ENCODE measurements at regions not wholly inside any gene's neighbourhood (a gene's known extent, or its start where the extent isn't known, plus 50 kb on each side); places are given as distances from the start of the nearest gene placed in this dataset. TPM values are rescaled to one million over a fixed set of nuclear protein-coding genes. Genes with fewer than 3 reads are reported as not detected.
A peak's percentile ranks its signal among the peaks of the same experiment; 100 is the strongest.

GRCh38 chr14:76919431-76920330 lies 93.5 kb downstream of the LRRC74A start:
- intact Hi-C loops (cut with micrococcal nuclease): no loop called here
- peaks cover 0 to 4% (median 0%) of the 10 kb centered on the region in 3 donors for H3K9me3 ChIP-seq (ENCODE audit: control extremely low read depth in 1 of 3, control insufficient read depth in 2 of 3, insufficient read depth in 1 of 3, low read length in 2 of 3)
- Mint-ChIP-seq H3K27ac (peak overlapping the region; percentile 32), H3K27me3 (peaks cover 22% of the 10 kb centered on the region), H3K4me3 (no peak overlapping the region), H3K9me3 (ENCODE audit: insufficient read depth) (no peaks in the 10 kb centered on the region), H3K4me1 (peaks cover 20% of the 10 kb centered on the region)
- POLR2A ChIA-PET: interaction anchor here (0.6 to 1.8 kb wide), 2 partner anchors 15 to 108 kb away, joined by 6 read pairs; no protein-coding TSS in a partner anchor
- peak; percentile 27 for DNase-seq
- ATAC-seq (ENCODE audit: low read depth): no peak
- H4K20me1 ChIP-seq (ENCODE audit: control insufficient read depth, insufficient read depth, low read length, poor library complexity, severe bottlenecking): no peaks in the 10 kb centered on the region
- H2AFZ ChIP-seq (ENCODE audit: insufficient read depth, low read depth, low read length, poor library complexity, severe bottlenecking): peak overlapping the region; percentile 29
- no peak overlapping the region for H3K9ac ChIP-seq (ENCODE audit: low read length)
- H3K4me1 ChIP-seq (ENCODE audit: control insufficient read depth in 2 of 2, insufficient read depth in 2 of 2, low read length in 2 of 2): peaks cover 24 to 25% of the 10 kb centered on the region in 2 donors
- no peaks in the 10 kb centered on the region for H3K36me3 ChIP-seq (replicated peaks in 1 of 2; ENCODE audit: control extremely low read depth in 1 of 2, control insufficient read depth in 1 of 2, extremely low read depth in 1 of 2, insufficient read depth in 2 of 2, low read length in 1 of 2)
- TF ChIP-seq CTCF (IDR thresholded peaks at IDR 0.05) (no peak), EZH2 (IDR thresholded peaks at IDR 0.05; ENCODE audit: borderline replicate concordance, insufficient read depth, low read depth, low read length, poor library complexity, severe bottlenecking) (no peak)
- CTCF ChIA-PET: interaction anchor here (0.7 to 15.6 kb wide), 12 partner anchors 8 to 176 kb away, joined by 3 to 267 read pairs (median 4); no protein-coding TSS in a partner anchor
- H3K4me2 ChIP-seq (replicated peaks; ENCODE audit: low read depth, low read length, poor library complexity, severe bottlenecking): peak overlapping the region; percentile 46
- H3K79me2 ChIP-seq (ENCODE audit: control insufficient read depth, insufficient read depth, low read length): no peaks in the 10 kb centered on the region
- no peak overlapping the region for H3K27ac ChIP-seq (ENCODE audit: low read length in 2 of 2)
- peak overlapping the region in 1 of 5 experiments; percentile 27 for H3K4me3 ChIP-seq (ENCODE audit: control extremely low read depth in 1 of 5, extremely low read depth in 1 of 5, insufficient read depth in 1 of 5, low read depth in 2 of 5, low read length in 4 of 5)
- 25% methylated on average over 15 of the region's 21 CpGs for WGBS (ENCODE audit: insufficient coverage)
- H3K27me3 ChIP-seq (replicated peaks in 1 of 4; ENCODE audit: control extremely low read depth in 1 of 4, control insufficient read depth in 3 of 4, insufficient read depth in 4 of 4, low read length in 3 of 4): peaks cover 0 to 34% (median 5%) of the 10 kb centered on the region in 4 experiments

Small RNAs in the stretch of these regions (small RNA-seq; reads per million reads assigned to genes)
- not detected for gene RN7SL356P (ENCODE audit: insufficient read length, low read depth, low replicate concordance)
